ENCODE measurements at regions not wholly inside any gene's neighbourhood (a gene's known extent, or its start where the extent isn't known, plus 50 kb on each side); places are given as distances from the start of the nearest gene placed in this dataset.

DNA sequence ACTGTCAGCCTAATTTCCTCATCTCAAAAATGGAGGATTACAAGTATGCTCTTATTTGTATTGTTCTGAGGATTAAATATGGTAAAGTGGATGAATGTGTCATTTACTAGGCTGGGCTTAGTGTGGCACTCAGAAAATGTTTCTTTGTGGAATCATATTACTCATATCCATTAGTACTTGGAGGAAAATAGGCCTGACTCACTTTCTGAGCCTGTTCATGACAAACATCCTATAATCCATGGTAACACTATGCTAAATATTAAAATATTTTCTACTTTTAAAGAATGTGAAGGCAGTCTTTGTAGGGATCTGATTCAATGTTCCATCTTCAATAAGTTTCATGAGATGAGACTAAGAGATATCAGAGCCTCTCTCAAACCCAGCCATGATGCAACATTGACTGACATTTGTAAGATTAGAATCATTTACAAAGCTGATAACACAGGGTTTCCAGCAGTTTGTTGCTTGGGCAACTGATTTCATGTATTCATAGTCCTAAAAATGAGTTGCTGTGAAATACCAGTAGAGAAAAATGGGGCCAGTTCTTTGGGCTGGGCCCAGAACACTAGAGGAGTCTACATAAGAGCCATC lies 1048.5 kb downstream of the NTRK3 start:
- no TSS peak for BruUV-seq (replicated peaks)
- ChIA-PET POLR2A (interaction anchor here (0.6 kb wide), 1 partner anchor 515 kb away, joined by 3 read pairs; no protein-coding TSS in a partner anchor), CTCF (no interaction called here)
- H3K27ac Mint-ChIP-seq (ENCODE audit: low read depth, unreplicated experiment) = peak overlapping the region; percentile 19
- intact Hi-C loops (cut with micrococcal nuclease) = loop anchor here (5.0 kb wide), 1 partner anchor 59 kb away; no protein-coding TSS in a partner anchor
- H3K27me3 Mint-ChIP-seq (ENCODE audit: insufficient read depth, unreplicated experiment) = no peaks in the 10 kb centered on the region
- peak; percentile 18 for DNase-seq (ENCODE audit: unreplicated experiment)
- H3K4me1 Mint-ChIP-seq (ENCODE audit: insufficient read depth, unreplicated experiment) = peaks cover 14% of the 10 kb centered on the region
- no peaks in the 10 kb centered on the region for H3K9me3 Mint-ChIP-seq (ENCODE audit: unreplicated experiment)
- TF ChIP-seq, protein P1, sequence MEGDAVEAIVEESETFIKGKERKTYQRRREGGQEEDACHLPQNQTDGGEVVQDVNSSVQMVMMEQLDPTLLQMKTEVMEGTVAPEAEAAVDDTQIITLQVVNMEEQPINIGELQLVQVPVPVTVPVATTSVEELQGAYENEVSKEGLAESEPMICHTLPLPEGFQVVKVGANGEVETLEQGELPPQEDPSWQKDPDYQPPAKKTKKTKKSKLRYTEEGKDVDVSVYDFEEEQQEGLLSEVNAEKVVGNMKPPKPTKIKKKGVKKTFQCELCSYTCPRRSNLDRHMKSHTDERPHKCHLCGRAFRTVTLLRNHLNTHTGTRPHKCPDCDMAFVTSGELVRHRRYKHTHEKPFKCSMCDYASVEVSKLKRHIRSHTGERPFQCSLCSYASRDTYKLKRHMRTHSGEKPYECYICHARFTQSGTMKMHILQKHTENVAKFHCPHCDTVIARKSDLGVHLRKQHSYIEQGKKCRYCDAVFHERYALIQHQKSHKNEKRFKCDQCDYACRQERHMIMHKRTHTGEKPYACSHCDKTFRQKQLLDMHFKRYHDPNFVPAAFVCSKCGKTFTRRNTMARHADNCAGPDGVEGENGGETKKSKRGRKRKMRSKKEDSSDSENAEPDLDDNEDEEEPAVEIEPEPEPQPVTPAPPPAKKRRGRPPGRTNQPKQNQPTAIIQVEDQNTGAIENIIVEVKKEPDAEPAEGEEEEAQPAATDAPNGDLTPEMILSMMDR (IDR thresholded peaks at IDR 0.05; ENCODE audit: unreplicated experiment) = no peak
- no peak overlapping the region for H3K4me3 Mint-ChIP-seq (ENCODE audit: unreplicated experiment)
- H3K36me3 Mint-ChIP-seq (ENCODE audit: insufficient read depth, unreplicated experiment) = no peaks in the 10 kb centered on the region

DNA sequence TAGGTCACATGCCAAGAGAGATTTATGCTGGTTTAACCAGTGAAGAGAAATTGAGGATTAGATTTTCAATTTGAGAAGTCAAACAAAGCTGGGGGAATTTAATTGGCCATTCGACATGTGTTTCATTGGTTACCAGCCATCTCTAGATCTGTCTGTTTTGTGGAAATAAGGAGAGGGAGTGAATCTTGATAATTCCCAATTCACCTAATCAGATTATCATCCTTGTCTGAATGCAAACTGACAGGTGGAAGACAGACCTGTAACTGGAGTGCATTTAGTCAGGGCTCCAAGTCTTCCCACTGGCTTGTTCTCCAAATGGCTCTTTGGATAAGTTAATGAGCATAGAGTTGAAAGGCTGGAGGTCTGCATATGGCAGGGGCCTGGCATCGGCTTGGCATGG lies 1049.3 kb downstream of the NTRK3 start:
- no peaks in the 10 kb centered on the region for H3K9me3 Mint-ChIP-seq (ENCODE audit: unreplicated experiment)
- H3K36me3 Mint-ChIP-seq (ENCODE audit: insufficient read depth, unreplicated experiment) = no peaks in the 10 kb centered on the region
- intact Hi-C loops (cut with micrococcal nuclease) = loop anchor here (5.0 kb wide), 1 partner anchor 60 kb away; no protein-coding TSS in a partner anchor
- no peaks in the 10 kb centered on the region for H3K27me3 Mint-ChIP-seq (ENCODE audit: insufficient read depth, unreplicated experiment)
- no TSS peak for BruUV-seq (replicated peaks)
- no peak overlapping the region for H3K27ac Mint-ChIP-seq (ENCODE audit: low read depth, unreplicated experiment)
- H3K4me1 Mint-ChIP-seq (ENCODE audit: insufficient read depth, unreplicated experiment) = peaks cover 14% of the 10 kb centered on the region
- CTCF ChIA-PET = interaction anchor here (0.5 kb wide), 1 partner anchor 96 kb away, joined by 3 read pairs; no protein-coding TSS in a partner anchor
- POLR2A ChIA-PET = no interaction called here
- no peak overlapping the region for H3K4me3 Mint-ChIP-seq (ENCODE audit: unreplicated experiment)
- TF ChIP-seq, protein P1 (IDR thresholded peaks at IDR 0.05; ENCODE audit: unreplicated experiment) = no peak
- no peak for DNase-seq (ENCODE audit: unreplicated experiment)

DNA sequence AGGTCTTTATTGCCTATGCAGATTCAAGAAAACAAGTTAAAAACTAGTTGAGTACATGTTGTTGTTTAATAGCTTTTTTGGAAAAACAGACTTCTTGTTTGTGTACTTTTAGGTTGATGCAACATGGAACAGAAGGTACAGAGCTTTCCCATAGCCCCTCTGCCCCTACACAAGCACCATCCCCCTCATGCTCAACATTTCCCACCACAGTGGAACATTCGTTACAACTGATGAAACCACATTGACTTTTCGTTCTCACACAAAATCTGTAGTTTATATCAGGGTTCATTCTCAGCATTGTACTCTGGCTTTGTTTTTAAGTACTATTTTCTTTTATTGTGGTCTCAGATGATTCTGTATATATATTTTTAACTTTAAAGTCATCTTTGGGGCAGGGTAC lies 1054.6 kb downstream of the NTRK3 start:
- Mint-ChIP-seq H3K4me1 (ENCODE audit: insufficient read depth, unreplicated experiment) (no peaks in the 10 kb centered on the region), H3K4me3 (ENCODE audit: unreplicated experiment) (no peak overlapping the region), H3K9me3 (ENCODE audit: unreplicated experiment) (no peaks in the 10 kb centered on the region), H3K27ac (ENCODE audit: low read depth, unreplicated experiment) (no peak overlapping the region), H3K36me3 (ENCODE audit: insufficient read depth, unreplicated experiment) (no peaks in the 10 kb centered on the region), H3K27me3 (ENCODE audit: insufficient read depth, unreplicated experiment) (no peaks in the 10 kb centered on the region)
- ChIA-PET POLR2A (no interaction called here), CTCF (no interaction called here)
- DNase-seq (ENCODE audit: unreplicated experiment) = no peak
- no TSS peak for BruUV-seq (replicated peaks)
- TF ChIP-seq, protein P1 (IDR thresholded peaks at IDR 0.05; ENCODE audit: unreplicated experiment) = no peak
- intact Hi-C loops (cut with micrococcal nuclease) = no loop called here

DNA sequence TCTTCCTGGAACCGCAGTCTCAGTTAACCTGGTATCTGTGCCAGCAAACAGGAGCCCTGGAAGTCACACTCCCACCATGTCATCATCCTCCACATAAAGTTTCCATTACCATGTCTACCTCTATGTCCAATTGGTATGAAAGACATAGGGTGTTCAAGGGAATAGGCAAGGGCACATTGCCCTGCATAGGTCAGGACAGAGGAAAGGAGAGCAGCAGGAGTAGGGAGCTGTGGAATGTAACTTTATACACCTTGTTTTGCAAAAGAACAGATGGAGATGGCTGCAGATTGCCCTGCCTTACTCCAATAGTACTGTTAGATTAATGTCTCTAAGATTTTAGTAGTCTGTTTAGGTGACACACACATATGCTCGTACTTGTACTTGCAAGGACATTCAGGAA lies 1056.4 kb downstream of the NTRK3 start:
- no peaks in the 10 kb centered on the region for H3K9me3 Mint-ChIP-seq (ENCODE audit: unreplicated experiment)
- ChIA-PET CTCF (no interaction called here), POLR2A (interaction anchor here (0.6 kb wide), 1 partner anchor 1046 kb away, joined by 3 read pairs; no protein-coding TSS in a partner anchor)
- no peak overlapping the region for H3K4me3 Mint-ChIP-seq (ENCODE audit: unreplicated experiment)
- no peak for DNase-seq (ENCODE audit: unreplicated experiment)
- TF ChIP-seq, protein P1 (IDR thresholded peaks at IDR 0.05; ENCODE audit: unreplicated experiment) = no peak
- H3K36me3 Mint-ChIP-seq (ENCODE audit: insufficient read depth, unreplicated experiment) = no peaks in the 10 kb centered on the region
- intact Hi-C loops (cut with micrococcal nuclease) = no loop called here
- no peaks in the 10 kb centered on the region for H3K4me1 Mint-ChIP-seq (ENCODE audit: insufficient read depth, unreplicated experiment)
- H3K27me3 Mint-ChIP-seq (ENCODE audit: insufficient read depth, unreplicated experiment) = no peaks in the 10 kb centered on the region
- no peak overlapping the region for H3K27ac Mint-ChIP-seq (ENCODE audit: low read depth, unreplicated experiment)
- BruUV-seq (replicated peaks) = no TSS peak

Measured in MCF 10A (cell line).